ENCODE measurements at regions not wholly inside any gene's neighbourhood (a gene's known extent, or its start where the extent isn't known, plus 50 kb on each side); places are given as distances from the start of the nearest gene placed in this dataset.

- CTCF ChIA-PET: no interaction called here
- intact Hi-C loops (cut with micrococcal nuclease): no loop called here
These were observed 260.2 kb downstream of the PHF14 start for GRCh38 chr7:11233871-11234270.

GRCh38 chr7:11235491-11235890 is 261.8 kb downstream of the PHF14 start:
- CTCF ChIA-PET: no interaction called here
- no peak overlapping the region for H3K4me3 ChIP-seq (replicated peaks in 1 of 3; ENCODE audit: insufficient read depth in 1 of 3, low read depth in 1 of 3, low read length in 3 of 3)

More at GRCh38 chr7:11233871-11234270, 260.2 kb downstream of the PHF14 start:
- FAIRE-seq: no peak
- no peak overlapping the region for H2AFZ ChIP-seq (ENCODE audit: low read depth, low read length)
- no peak overlapping the region for H3K9ac ChIP-seq (replicated peaks; ENCODE audit: extremely low read depth, insufficient read depth, low read length)
- no peaks in the 10 kb centered on the region for H3K9me3 ChIP-seq (replicated peaks; ENCODE audit: control insufficient read depth, insufficient read depth, low read length)
- no peak overlapping the region for H3K27ac ChIP-seq (ENCODE audit: insufficient read depth, low read depth, low read length)
- H4K20me1 ChIP-seq (replicated peaks; ENCODE audit: control insufficient read depth, extremely low read depth, insufficient read depth, low read length): no peaks in the 10 kb centered on the region
- TF ChIP-seq CTCF (IDR thresholded peaks at IDR 0.05; ENCODE audit: extremely low read depth in 1 of 2, insufficient read depth in 1 of 2, low read depth in 1 of 2, low read length in 2 of 2) (no peak), GATA2 (IDR thresholded peaks at IDR 0.05; ENCODE audit: insufficient read depth, insufficient read length, low read depth, low read length) (no peak)
- no peak overlapping the region for H3K4me2 ChIP-seq (ENCODE audit: insufficient read depth, low read length)
- no peak overlapping the region for H3K4me3 ChIP-seq (replicated peaks in 1 of 3; ENCODE audit: insufficient read depth in 1 of 3, low read depth in 1 of 3, low read length in 3 of 3)
- no peaks in the 10 kb centered on the region for H3K79me2 ChIP-seq (ENCODE audit: control insufficient read depth, insufficient read depth, low read length)
- BruUV-seq (replicated peaks): no TSS peak
- no peaks in the 10 kb centered on the region for H3K27me3 ChIP-seq (ENCODE audit: control insufficient read depth in 2 of 2, insufficient read depth in 2 of 2, low read length in 2 of 2)
- H3K36me3 ChIP-seq (ENCODE audit: control insufficient read depth in 2 of 2, extremely low read depth in 1 of 2, insufficient read depth in 2 of 2, low read length in 2 of 2): no peaks in the 10 kb centered on the region
- dilution Hi-C loops (cut with MboI; ENCODE audit: extremely low pct_ligation_motif_present, low sequenced_read_pairs): no loop called here
- no peak for DNase-seq (ENCODE audit: low read depth, low spot score)
- H3K4me1 ChIP-seq (ENCODE audit: control insufficient read depth, extremely low read depth, insufficient read depth, low read length): no peaks in the 10 kb centered on the region
- POLR2A ChIA-PET: no interaction called here
- no peaks in the 10 kb centered on the region for H3K9me1 ChIP-seq (replicated peaks; ENCODE audit: control insufficient read depth, extremely low read depth, insufficient read depth, low read length)

More at GRCh38 chr7:11235491-11235890, 261.8 kb downstream of the PHF14 start:
- Histone ChIP-seq H2AFZ (ENCODE audit: low read depth, low read length) (no peak overlapping the region), H4K20me1 (replicated peaks; ENCODE audit: control insufficient read depth, extremely low read depth, insufficient read depth, low read length) (no peaks in the 10 kb centered on the region), H3K36me3 (ENCODE audit: control insufficient read depth in 2 of 2, extremely low read depth in 1 of 2, insufficient read depth in 2 of 2, low read length in 2 of 2) (no peaks in the 10 kb centered on the region), H3K4me1 (ENCODE audit: control insufficient read depth, extremely low read depth, insufficient read depth, low read length) (no peaks in the 10 kb centered on the region), H3K27me3 (ENCODE audit: control insufficient read depth in 2 of 2, insufficient read depth in 2 of 2, low read length in 2 of 2) (no peaks in the 10 kb centered on the region), H3K9me1 (replicated peaks; ENCODE audit: control insufficient read depth, extremely low read depth, insufficient read depth, low read length) (no peaks in the 10 kb centered on the region), H3K79me2 (ENCODE audit: control insufficient read depth, insufficient read depth, low read length) (no peaks in the 10 kb centered on the region), H3K4me2 (ENCODE audit: insufficient read depth, low read length) (no peak overlapping the region), H3K9me3 (replicated peaks; ENCODE audit: control insufficient read depth, insufficient read depth, low read length) (no peaks in the 10 kb centered on the region), H3K9ac (replicated peaks; ENCODE audit: extremely low read depth, insufficient read depth, low read length) (no peak overlapping the region), H3K27ac (ENCODE audit: insufficient read depth, low read depth, low read length) (no peak overlapping the region)
- intact Hi-C loops (cut with micrococcal nuclease) (no loop called here), dilution Hi-C loops (cut with MboI; ENCODE audit: extremely low pct_ligation_motif_present, low sequenced_read_pairs) (no loop called here)
- no TSS peak for BruUV-seq (replicated peaks)
- POLR2A ChIA-PET: no interaction called here
- FAIRE-seq (no peak), DNase-seq (ENCODE audit: low read depth, low spot score) (no peak)
- TF ChIP-seq EZH2 (IDR thresholded peaks at IDR 0.05; ENCODE audit: borderline replicate concordance, low read depth, low read length, severe bottlenecking) (no peak), POLR2AphosphoS5 (IDR thresholded peaks at IDR 0.05; ENCODE audit: insufficient read depth, low read depth, low read length) (no peak), JUN (IDR thresholded peaks at IDR 0.05; ENCODE audit: borderline replicate concordance, insufficient read depth, insufficient read length, low read depth) (no peak), POLR2A (IDR thresholded peaks at IDR 0.05; ENCODE audit: low read depth, low read length) (no peak), MYC (IDR thresholded peaks at IDR 0.05; ENCODE audit: low read depth, low read length) (no peak), CTCF (IDR thresholded peaks at IDR 0.05; ENCODE audit: extremely low read depth in 1 of 2, insufficient read depth in 1 of 2, low read depth in 1 of 2, low read length in 2 of 2) (no peak), GATA2 (IDR thresholded peaks at IDR 0.05; ENCODE audit: insufficient read depth, insufficient read length, low read depth, low read length) (no peak), FOS (IDR thresholded peaks at IDR 0.05; ENCODE audit: borderline replicate concordance, insufficient read depth, low read length) (no peak), MAX (IDR thresholded peaks at IDR 0.05; ENCODE audit: insufficient read depth, insufficient read length) (no peak)

Measured in endothelial cell of umbilical vein (primary cell).